Testis (tissue), 2 donors: ENCODE measurements at regions not wholly inside any gene's neighbourhood (a gene's known extent, or its start where the extent isn't known, plus 50 kb on each side); places are given as distances from the start of the nearest gene placed in this dataset.

Experiments
- CTCF ChIP-seq, 3 experiments: fragments of 450-650 bp in 2 of 3; fragments of 200-600 bp in 1 of 3; sonication (generic) in 1 of 3; IDR thresholded peaks; one replicate each; pipeline ENCODE4 v1.5.1; 2016 to 2019; ENCODE audit warnings: antibody characterized with exemption in 3 of 3, mild to moderate bottlenecking in 2 of 3, moderate library complexity in 1 of 3
- POLR2A ChIP-seq: fragments of 450-650 bp; IDR thresholded peaks from one replicate; pipeline ENCODE4 v1.6.1; 2017; ENCODE audit warnings: antibody characterized with exemption, mild to moderate bottlenecking, moderate library complexity

DNA sequence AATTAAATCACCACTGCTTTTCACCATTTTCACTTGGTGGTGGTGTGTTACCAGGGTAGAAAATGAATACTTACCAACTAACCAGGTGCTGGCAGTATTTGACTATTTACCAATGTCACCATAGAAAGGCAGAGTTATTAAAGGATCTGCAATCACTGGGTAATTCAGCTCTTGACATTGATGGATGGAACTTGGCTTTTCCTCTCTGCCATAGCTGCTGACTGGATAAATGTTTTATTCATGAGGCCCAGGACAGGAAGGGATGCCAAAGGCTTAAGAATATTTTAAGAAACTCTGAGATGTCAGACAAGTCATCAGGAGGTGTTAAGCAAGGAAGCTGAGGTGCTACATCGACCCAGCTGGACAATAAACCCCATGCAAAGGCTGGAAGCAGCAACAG, 495.5 kb upstream of the CFAP20DC start:
- TF ChIP-seq CTCF (IDR thresholded peaks at IDR 0.05) (no peak), POLR2A (no peak)
